GM18499 (cell line): ENCODE measurements at regions not wholly inside any gene's neighbourhood (a gene's known extent, or its start where the extent isn't known, plus 50 kb on each side); places are given as distances from the start of the nearest gene placed in this dataset.

Experiments used
- ATAC-seq: cut with Tn5 transposase; IDR thresholded peaks from one replicate; pipeline ENCODE4 v1.9.1; 2021; ENCODE audit warnings: moderate number of reproducible peaks; ENCODE audit not compliant: insufficient read depth, unreplicated experiment

DNA sequence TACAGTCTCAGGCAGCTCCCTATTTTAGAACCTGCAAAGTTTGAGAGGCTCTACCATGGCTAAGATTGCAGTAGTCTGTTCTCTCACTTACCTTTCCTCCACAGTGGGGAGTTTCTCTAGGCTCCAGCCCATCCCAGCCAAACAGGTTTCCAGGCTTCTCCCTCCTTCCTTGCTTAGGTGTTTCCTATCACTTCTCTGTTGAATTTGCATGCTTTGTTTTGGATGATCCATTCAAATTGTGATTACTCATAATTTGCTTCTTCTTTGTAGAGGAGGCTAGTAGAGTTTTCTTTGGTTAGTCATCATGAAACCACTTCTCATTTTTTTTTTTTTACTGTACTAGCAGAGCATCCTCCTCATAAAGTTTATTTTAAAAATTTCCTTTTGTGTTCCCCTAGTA is 1242.2 kb upstream of the MIR17HG start:
- ATAC-seq: no peak

- ATAC-seq: no peak
Observed at GRCh38 chr13:90105849-90106496, 1241.5 kb upstream of the MIR17HG start.

DNA sequence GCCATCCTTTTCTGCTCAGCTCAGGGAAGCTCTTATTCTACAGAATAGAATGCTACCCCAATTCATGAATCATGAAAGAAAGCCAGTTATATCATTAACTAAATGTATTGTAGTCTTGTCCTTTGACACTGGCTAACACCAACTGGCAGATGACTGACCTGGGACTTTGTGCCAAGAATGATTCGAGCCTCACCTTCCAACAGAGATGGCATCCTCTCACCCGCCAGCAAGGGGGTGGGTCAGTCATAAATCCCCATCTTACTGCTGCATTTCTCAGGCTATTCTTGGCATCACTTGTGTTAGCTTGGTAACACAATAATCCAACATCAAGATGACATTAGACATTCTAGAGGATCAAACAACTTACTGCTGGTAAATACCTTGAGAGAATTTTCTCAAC is 1239.8 kb upstream of the MIR17HG start:
- ATAC-seq: no peak

DNA sequence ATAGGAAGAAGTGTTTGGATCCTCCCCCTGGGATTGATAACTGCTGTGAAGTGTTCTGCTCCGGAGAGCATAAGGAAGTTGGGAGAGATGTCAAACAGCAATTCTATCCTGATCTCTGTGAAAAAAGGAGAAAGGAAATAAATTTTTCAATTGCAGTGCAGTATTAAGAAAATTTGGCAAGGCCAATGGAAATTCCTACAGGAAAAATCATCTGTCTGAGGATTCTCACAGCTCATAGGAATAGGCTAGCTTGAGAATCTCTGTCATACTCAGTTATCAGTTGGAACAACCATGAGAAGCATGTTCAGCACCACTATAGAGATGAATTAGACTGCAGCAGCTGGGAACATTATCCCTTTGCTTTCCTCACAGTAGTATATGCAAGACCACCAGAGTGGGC is 1238.9 kb upstream of the MIR17HG start:
- no peak for ATAC-seq

GRCh38 chr13:90116121-90116520 is 1231.4 kb upstream of the MIR17HG start:
- no peak for ATAC-seq

DNA sequence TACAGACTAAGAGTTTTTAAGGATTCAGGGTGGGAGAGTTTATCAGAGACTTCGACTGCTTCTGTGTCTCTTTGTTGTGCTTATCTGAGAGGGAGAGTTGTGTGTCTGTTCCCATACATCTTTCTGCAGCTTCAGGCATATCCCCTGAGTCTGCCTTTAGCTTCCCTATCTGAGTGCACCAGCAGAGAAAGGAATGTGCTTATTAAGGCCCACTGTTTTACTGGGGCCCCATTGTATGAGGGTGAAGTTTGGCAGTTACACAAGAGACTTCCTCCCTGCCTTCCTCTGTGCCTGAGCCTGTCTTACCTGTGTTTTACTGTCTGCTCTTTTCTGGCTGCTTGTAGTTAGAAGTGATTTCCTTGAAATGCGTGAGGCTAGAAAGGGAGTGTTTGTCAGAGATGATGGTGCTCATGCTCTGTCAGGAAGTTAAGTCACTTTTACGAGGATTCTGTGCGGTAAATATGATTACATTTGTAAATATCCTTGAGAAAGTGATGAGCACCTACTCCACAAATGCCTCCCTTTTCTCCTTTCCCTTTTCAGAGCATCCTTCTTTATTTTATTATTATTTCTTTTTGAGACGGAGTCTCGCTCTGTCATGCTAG is 1228.9 kb upstream of the MIR17HG start:
- ATAC-seq: no peak

GRCh38 chr13:90120026-90120425 is 1227.5 kb upstream of the MIR17HG start:
- ATAC-seq: no peak

DNA sequence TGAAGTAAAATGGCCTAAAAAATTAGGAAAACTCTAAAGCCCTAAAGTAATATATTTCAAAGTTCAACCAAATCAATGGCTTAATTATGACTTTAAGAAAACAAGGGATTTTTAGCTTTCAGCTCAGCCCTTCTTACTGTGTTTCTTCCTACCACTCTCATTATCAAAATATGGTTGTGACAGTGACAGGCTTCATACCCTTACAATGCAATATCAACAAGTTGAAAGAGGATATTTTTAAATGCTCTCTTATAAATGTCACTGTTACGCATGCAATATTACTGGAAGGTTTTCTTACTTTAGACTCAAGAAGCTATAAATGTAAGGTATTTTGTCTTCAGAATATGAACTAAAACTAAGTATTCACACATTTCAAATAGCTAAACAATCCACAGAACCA is 1225.7 kb upstream of the MIR17HG start:
- ATAC-seq: no peak

GRCh38 chr13:90122531-90122930 is 1225.0 kb upstream of the MIR17HG start:
- no peak for ATAC-seq

GRCh38 chr13:90135558-90135957 is 1211.9 kb upstream of the MIR17HG start:
- no peak for ATAC-seq

DNA sequence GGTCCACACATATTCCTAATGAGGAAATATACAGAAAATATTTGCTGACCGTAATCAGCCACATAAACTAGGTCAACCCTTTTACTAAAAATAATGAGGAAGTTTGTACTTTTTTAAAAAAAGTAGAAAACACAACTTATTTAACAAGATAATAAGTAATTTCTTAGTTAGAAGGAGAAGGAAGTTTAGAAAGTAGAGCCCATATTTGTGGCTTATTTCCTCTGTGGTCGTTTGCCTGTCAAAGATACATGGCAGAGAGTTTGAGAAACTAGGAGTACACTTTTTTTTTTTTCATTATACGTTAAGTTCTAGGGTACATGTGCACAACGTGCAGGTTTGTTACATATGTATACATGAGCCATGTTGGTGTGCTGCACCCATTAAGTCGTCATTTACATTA is 1205.2 kb upstream of the MIR17HG start:
- ATAC-seq: no peak

DNA sequence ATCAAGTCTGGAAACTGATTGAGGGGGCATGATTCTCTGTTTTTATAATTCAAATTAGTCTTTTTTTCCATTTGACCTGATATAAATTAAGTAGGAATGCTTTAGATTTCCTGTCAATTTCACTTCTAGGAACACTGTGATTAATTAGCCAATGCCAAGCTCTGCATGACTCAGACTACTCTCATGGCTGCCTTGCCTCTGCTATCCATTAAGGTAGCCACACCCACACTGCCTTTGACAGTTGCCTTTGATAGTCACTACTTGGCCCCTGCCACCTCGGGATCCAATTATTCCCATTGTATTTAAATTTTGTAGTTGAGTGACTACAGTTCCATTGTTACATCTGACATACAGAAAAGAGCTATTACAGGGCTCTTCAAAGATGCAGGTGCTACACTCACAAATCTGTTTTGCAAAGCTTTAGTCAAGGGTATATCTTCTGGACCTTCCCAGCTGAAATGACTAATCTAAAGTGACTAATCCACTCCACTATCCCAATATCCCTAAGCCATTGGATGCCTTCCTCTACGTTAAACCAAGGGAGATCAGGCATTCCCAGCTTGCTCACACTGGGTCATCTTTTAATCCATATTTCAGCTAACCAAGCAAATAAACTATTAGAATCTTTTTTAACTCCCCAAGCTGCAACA is 1193.1 kb upstream of the MIR17HG start:
- ATAC-seq: no peak

- ATAC-seq: no peak
Observed at GRCh38 chr13:90156390-90156789, 1191.1 kb upstream of the MIR17HG start.

- no peak for ATAC-seq
Observed at GRCh38 chr13:90168953-90169352, 1178.5 kb upstream of the MIR17HG start.

DNA sequence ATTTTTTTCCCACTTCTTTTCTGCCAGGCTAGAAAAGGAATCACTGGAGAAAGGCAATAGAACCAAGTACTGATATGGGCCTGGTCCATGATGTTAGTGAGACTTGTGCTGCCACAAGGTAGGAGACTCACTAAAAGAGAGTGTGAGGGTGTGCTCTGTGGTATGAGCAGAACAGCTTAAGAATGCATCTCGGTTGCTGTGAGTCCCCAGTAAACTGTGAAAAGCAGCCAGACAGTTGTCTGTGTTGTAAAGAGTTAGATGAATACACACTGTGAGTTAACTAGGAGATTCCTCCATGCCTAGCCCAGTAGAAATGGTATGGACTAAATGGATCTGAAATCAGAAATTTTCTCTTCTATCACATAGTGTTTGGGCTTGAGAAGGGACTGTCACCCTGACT is 1177.3 kb upstream of the MIR17HG start:
- no peak for ATAC-seq

DNA sequence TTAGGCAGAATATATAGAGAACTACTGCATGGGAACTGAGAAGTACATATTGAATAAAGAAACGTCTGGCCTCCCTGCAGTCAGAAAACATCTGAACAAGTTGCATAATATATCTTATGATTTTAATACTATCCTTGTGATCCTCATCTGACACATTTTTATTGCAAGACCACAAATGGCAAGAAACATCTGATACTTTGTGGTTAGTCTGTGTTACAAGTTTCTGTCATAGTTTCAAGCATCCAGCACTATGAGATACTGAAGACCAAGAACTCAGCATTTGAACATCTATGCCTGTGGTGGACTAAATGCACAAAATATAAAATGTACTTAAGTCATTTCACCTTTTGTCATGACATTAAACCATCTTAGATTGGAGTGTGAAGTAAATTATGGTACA is 1175.8 kb upstream of the MIR17HG start:
- no peak for ATAC-seq

GRCh38 chr13:90177512-90177911 is 1170.0 kb upstream of the MIR17HG start:
- ATAC-seq: no peak

- ATAC-seq: no peak
Observed at GRCh38 chr13:90184355-90184754, 1163.1 kb upstream of the MIR17HG start.

- no peak for ATAC-seq
Observed at GRCh38 chr13:90185734-90186133, 1161.8 kb upstream of the MIR17HG start.

GRCh38 chr13:90187478-90188350 is 1159.8 kb upstream of the MIR17HG start:
- no peak for ATAC-seq

- ATAC-seq: no peak
Observed at GRCh38 chr13:90188351-90188636, 1159.2 kb upstream of the MIR17HG start.
